Upper lobe of left lung (tissue), 6 donors: ENCODE measurements at regions not wholly inside any gene's neighbourhood (a gene's known extent, or its start where the extent isn't known, plus 50 kb on each side); places are given as distances from the start of the nearest gene placed in this dataset.
A peak's percentile ranks its signal among the peaks of the same experiment; 100 is the strongest.

ENCODE experiments used
- ATAC-seq, 2 donors: fragments of 200-7000 bp; cut with Tn5 transposase; one replicate each; pipeline ENCODE4 v1.9.1; 2022; ENCODE audit warnings: mild to moderate bottlenecking in 2 of 2, moderate library complexity in 2 of 2; ENCODE audit not compliant: low FRiP score in 2 of 2
- DNase-seq, 2 donors: peaks; one replicate each; pipeline ENCODE4 v3.0.0-alpha.2; 2019 to 2020
- H3K27ac ChIP-seq, 4 donors: fragments of 200-600 bp; sonication (generic); one replicate each; pipeline ENCODE4 v1.5.1; 2016 to 2019
- H3K27me3 ChIP-seq, 4 donors: fragments of 200-600 bp; sonication (generic); one replicate each; pipeline ENCODE4 v1.5.1; 2017 to 2019
- H3K36me3 ChIP-seq, 4 donors: fragments of 200-600 bp; sonication (generic); one replicate each; pipeline ENCODE4 v1.5.1; 2016 to 2019
- H3K4me1 ChIP-seq, 4 donors: fragments of 200-600 bp; sonication (generic); one replicate each; pipeline ENCODE4 v1.5.1; 2018 to 2019
- H3K4me3 ChIP-seq, 4 donors: fragments of 200-600 bp; sonication (generic); one replicate each; pipeline ENCODE4 v1.5.1; 2017 to 2019; ENCODE audit warnings: mild to moderate bottlenecking in 2 of 4, moderate library complexity in 1 of 4
- H3K9me3 ChIP-seq, 4 donors: fragments of 200-600 bp; sonication (generic); one replicate each; pipeline ENCODE4 v1.5.1; 2018 to 2019
- CTCF ChIP-seq, 6 experiments: fragments of 450-650 bp in 4 of 6; fragments of 200-600 bp in 2 of 6; sonication (generic) in 2 of 6; IDR thresholded peaks; one replicate each; pipeline ENCODE4 v1.5.1; 2016 to 2019; ENCODE audit warnings: antibody characterized with exemption in 6 of 6
- EP300 ChIP-seq, 4 donors: sonication (generic); formaldehyde crosslinking; IDR thresholded peaks; one replicate each; pipeline ENCODE4 v1.5.1; 2017; ENCODE audit warnings: antibody characterized with exemption in 4 of 4, control low read depth in 2 of 4
- POLR2A ChIP-seq, 4 donors: fragments of 450-650 bp; IDR thresholded peaks; one replicate each; pipeline ENCODE4 v1.5.1; 2016 to 2017; ENCODE audit warnings: antibody characterized with exemption in 4 of 4, mild to moderate bottlenecking in 2 of 4
- POLR2AphosphoS5 ChIP-seq, 2 donors: sonication (generic); formaldehyde crosslinking; IDR thresholded peaks; one replicate each; pipeline ENCODE4 v1.5.1; 2017; ENCODE audit warnings: antibody characterized with exemption in 2 of 2
- WGBS, 2 donors: methylation state at CpG; one replicate each; pipeline ENCODE4 v1.1.5; 2017 to 2018; 5-methylcytosine and 5-hydroxymethylcytosine counted together
- donor health status: DM: no; HTN: no; CAD: no; lungs with moderate emphysema.
- donor health status: DM: no; HTN: yes; CAD: no; lungs with severe emphysema.

GRCh38 chr15:49793943-49794342 is 173.1 kb downstream of the DTWD1 start:
- Histone ChIP-seq H3K9me3 (peaks cover 4 to 10% (median 5%) of the 10 kb centered on the region in 4 donors), H3K4me3 (no peak overlapping the region), H3K27ac (no peak overlapping the region), H3K36me3 (no peaks in the 10 kb centered on the region), H3K27me3 (no peaks in the 10 kb centered on the region), H3K4me1 (no peaks in the 10 kb centered on the region)
- ATAC-seq = no peak
- DNase-seq = peak in 1 of 2 donors; percentile 32
- WGBS, 2 donors = 90 to 92% methylated on average over 14 of the region's 14 CpGs
- TF ChIP-seq EP300 (IDR thresholded peaks at IDR 0.05) (no peak), POLR2AphosphoS5 (IDR thresholded peaks at IDR 0.05) (no peak), CTCF (IDR thresholded peaks at IDR 0.05) (no peak)

- ATAC-seq = no peak
- TF ChIP-seq CTCF (IDR thresholded peaks at IDR 0.05) = no peak
- TF ChIP-seq POLR2AphosphoS5 (IDR thresholded peaks at IDR 0.05) = no peak
- no peak for TF ChIP-seq POLR2A (IDR thresholded peaks at IDR 0.05)
- no peak for TF ChIP-seq EP300 (IDR thresholded peaks at IDR 0.05)
Observed at GRCh38 chr15:49801796-49802195, 180.9 kb downstream of the DTWD1 start.

More at GRCh38 chr15:49801796-49802195, 180.9 kb downstream of the DTWD1 start:
- no peak for DNase-seq
- no peak overlapping the region for H3K4me3 ChIP-seq
- H3K27me3 ChIP-seq = no peaks in the 10 kb centered on the region
- no peaks in the 10 kb centered on the region for H3K9me3 ChIP-seq
- no peaks in the 10 kb centered on the region for H3K36me3 ChIP-seq
- no peak overlapping the region for H3K27ac ChIP-seq
- no peaks in the 10 kb centered on the region for H3K4me1 ChIP-seq
